GM12873 (cell line): ENCODE measurements at regions not wholly inside any gene's neighbourhood (a gene's known extent, or its start where the extent isn't known, plus 50 kb on each side); places are given as distances from the start of the nearest gene placed in this dataset.

Source experiments
- TF ChIP-seq, protein P1 (sequence below): IDR thresholded peaks from 2 replicates; pipeline ENCODE4 v1.5.1; 2012; ENCODE audit warnings: low read depth, mild to moderate bottlenecking, moderate library complexity, low read length, control low read depth; ENCODE audit not compliant: insufficient read depth; ENCODE audit errors: missing control alignments

DNA sequence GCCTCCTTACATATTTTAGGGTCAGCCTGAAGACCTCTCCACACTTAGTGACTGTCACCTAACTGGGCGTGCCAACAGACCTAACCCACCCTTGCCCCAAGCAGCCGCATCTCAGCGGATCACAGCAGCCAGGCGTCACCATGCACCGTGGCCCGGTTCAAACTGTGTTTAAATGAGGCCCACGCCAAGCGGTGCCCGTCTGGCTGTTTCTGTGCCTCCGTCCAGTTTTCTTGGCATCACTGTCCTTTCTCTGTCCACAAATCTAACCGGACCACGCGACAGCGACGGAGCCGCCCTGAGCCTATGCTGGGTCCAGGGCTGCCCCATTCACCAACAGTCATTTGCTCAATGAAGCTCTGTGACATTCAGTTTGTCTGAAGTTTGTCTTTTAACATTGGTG is 393.3 kb downstream of the THBS2 start:
- TF ChIP-seq, protein P1, sequence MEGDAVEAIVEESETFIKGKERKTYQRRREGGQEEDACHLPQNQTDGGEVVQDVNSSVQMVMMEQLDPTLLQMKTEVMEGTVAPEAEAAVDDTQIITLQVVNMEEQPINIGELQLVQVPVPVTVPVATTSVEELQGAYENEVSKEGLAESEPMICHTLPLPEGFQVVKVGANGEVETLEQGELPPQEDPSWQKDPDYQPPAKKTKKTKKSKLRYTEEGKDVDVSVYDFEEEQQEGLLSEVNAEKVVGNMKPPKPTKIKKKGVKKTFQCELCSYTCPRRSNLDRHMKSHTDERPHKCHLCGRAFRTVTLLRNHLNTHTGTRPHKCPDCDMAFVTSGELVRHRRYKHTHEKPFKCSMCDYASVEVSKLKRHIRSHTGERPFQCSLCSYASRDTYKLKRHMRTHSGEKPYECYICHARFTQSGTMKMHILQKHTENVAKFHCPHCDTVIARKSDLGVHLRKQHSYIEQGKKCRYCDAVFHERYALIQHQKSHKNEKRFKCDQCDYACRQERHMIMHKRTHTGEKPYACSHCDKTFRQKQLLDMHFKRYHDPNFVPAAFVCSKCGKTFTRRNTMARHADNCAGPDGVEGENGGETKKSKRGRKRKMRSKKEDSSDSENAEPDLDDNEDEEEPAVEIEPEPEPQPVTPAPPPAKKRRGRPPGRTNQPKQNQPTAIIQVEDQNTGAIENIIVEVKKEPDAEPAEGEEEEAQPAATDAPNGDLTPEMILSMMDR = no peak

DNA sequence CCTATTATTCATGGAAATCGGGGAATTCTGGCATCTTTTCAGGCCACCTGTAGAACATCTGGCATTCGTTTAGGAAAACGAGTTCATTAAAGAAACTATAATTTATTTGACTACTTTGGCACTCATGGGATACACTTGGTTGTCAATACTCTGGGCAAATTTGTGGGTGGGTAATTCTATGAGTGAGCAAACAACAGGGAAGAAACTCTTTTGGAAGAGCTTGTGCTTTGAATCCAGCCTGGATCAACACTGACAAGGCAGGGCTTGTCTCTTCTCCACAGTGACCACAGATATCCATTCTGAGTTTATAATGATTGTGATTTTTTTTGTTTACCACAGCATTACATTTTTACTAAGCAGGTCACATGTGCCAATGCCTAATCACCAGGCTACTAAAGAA is 394.7 kb downstream of the THBS2 start:
- TF ChIP-seq, protein P1 = no peak

DNA sequence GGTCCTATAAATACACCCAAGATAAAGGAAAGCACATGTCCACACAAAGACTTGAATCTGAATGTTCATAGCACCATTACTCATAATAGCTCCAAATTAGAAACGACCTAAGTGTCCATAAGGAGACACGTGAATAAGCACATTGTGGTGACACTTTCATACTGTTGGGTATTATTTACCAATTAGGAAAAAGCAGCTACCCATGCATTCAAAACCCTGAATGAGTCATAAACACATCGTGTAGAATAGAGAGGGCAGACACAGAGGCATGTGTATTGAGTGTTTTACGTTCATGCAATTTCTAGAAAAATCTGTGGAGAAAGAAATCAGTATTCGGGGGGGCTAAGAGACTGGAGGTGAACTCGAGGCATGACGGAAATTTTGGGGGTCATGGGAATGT is 396.7 kb downstream of the THBS2 start:
- TF ChIP-seq, protein P1 = no peak

DNA sequence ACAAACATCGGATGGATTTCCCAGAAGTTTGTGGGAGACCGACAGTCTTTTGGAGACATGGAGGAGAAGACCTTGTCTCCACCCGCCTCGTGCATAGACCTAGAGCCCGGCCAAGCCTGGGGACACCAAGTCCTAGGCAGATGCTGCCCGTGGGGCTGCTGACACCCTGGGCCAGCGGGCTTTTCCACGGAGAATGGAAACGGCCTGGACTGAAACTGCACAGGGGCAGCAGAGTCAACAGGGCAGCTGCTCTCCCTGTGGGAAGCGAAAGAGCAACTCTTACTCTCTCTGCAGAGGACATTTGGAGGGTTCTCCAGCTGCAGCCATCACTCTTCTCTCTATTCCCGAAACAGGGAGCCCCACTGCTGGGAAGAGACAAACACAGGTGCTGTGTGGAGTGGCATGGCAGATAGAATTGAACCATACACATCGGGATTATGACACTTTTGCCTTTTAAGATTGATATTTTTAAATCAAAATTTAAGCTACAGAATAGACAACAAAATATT is 401.2 kb downstream of the THBS2 start:
- TF ChIP-seq, protein P1 = no peak

DNA sequence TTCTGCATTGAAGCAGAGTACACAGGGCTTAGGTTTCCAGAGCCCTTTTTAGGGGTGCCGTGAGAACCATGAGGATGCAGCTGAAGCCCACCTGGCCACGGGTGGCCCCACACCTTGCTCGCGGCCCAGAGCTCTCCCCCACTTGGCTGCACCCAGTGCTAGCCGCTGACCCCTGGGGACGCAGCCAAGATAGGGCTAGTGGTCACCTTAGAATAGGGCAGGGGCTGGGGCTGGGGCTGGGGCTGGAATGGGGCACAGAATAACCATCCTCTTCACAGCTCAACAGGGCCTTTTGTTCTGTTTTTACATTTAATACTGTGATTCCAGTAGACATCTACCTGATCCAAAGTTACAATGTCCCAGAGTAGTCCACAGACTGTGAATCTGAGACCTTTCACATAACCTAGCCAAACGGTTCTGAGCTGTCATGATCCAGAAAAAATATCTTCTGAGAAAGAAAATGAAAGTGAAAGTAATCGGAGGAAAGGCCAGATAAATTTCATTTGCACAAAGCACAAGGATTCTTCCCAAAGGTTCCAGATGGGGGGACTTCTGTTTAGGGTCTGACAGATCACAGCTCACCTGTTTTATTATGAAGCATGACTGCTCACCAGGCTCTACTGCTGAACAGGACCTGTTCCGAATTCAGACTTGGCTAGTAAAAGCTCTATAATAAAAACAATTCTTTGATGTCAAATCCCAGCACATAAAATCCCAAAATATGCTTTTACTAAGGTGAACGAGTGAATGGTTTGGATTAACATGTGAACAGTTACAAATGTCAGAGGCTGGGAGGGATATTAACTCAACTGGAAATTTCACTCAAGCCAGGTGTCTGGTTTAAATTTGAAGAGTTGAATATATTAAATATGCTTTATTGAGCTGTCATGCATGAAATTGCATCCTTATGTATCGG is 401.9 kb downstream of the THBS2 start:
- TF ChIP-seq, protein P1 = no peak

DNA sequence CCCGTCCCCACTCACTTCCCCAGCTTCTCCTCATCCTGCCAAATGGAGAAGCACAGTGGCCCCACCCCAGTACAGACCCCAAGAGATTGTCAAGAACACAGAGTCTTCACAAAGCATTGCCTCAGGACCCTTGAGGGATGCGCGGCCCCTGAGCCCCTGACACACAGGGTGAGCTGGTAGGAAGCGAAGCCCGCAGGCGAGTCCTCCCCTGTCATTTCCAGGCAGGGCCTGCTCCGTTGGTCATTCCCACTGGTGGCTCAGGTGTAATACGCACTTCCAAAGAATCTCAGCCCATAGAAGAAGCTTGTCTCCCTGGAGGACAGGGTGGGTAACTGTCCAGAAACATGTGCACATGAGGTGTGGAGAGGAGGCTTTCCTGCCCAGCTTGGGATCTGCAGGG is 404.2 kb downstream of the THBS2 start:
- TF ChIP-seq, protein P1 = no peak

DNA sequence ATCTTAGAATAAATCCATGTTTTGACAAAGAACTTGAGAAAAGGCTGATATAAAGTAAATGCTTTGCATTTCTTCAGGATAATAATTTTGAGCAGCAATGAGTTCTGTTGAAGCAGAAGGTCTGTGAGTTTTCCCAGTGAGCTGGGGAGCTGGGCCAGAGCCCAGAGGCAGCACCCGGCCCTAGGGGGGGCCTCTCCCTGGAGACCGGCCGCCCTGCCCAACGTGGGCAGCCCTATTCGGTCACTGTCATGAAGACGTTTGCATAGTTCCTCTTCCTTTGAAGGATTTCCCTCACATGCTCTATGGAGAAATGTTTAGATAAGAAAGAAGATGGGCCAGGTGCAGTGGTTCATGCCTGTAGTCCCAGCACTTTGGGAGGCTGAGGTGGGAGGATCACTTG is 404.8 kb downstream of the THBS2 start:
- TF ChIP-seq, protein P1 = no peak
